SK-N-SH (cell line): ENCODE measurements at regions not wholly inside any gene's neighbourhood (a gene's known extent, or its start where the extent isn't known, plus 50 kb on each side); places are given as distances from the start of the nearest gene placed in this dataset.

ENCODE experiments used
- CTCF ChIA-PET: fragments of 300-600, 350-600 bp; formaldehyde crosslinking; extraction: SDS; loops from one replicate; lab custom pipeline; 2021; lab: Yijun Ruan, JAX
- POLR2A ChIA-PET: fragments of 350-600 bp; sonication (Branson Sonifier 250); formaldehyde crosslinking; extraction: SDS; loops from one replicate; lab custom pipeline; 2020; ENCODE audit warnings: antibody characterized with exemption, inconsistent platforms; lab: Yijun Ruan, JAX
- DNase-seq: peaks from one replicate; pipeline ENCODE4 v3.0.0; 2012
- H2AFZ ChIP-seq: fragments of 200-600 bp; sonication (generic); 2 replicates; pipeline ENCODE4 v1.8.1; 2016; ENCODE audit warnings: antibody characterized with exemption, mild to moderate bottlenecking, low read depth
- H3F3A ChIP-seq: fragments of 200-600 bp; sonication (generic); replicated peaks from 2 replicates; pipeline ENCODE3; 2016; ENCODE audit warnings: antibody characterized with exemption, mild to moderate bottlenecking; ENCODE audit not compliant: insufficient read depth
- H3K27ac ChIP-seq, 2 experiments: fragments of 200-500 bp in 1 of 2; fragments of 200-600 bp in 1 of 2; sonication (Bioruptor generic) in 1 of 2; sonication (generic), shearing (Covaris generic) in 1 of 2; 2 replicates each; pipeline versions ENCODE4 v1.5.1 to v1.6.1; 2014 to 2016; ENCODE audit warnings: low read depth in 2 of 2, inconsistent platforms in 1 of 2, low read length in 1 of 2, mild to moderate bottlenecking in 1 of 2, mixed read lengths in 1 of 2
- H3K27me3 ChIP-seq: fragments of 200-600 bp; sonication (generic), shearing (Covaris generic); 2 replicates; pipeline ENCODE4 v1.6.1; 2016; ENCODE audit warnings: mixed run types; ENCODE audit not compliant: insufficient read depth
- H3K36me3 ChIP-seq, 2 experiments: fragments of 200-500 bp in 1 of 2; fragments of 200-600 bp in 1 of 2; sonication (Bioruptor generic) in 1 of 2; sonication (generic) in 1 of 2; replicated peaks in 1 of 2; 2 replicates each; pipeline versions ENCODE3 to v1.5.1; 2014 to 2016; ENCODE audit warnings: low read length in 1 of 2, mild to moderate bottlenecking in 1 of 2; ENCODE audit not compliant: insufficient read depth in 2 of 2, control insufficient read depth in 1 of 2
- H3K4me1 ChIP-seq, 2 experiments: fragments of 200-500 bp in 1 of 2; fragments of 200-600 bp in 1 of 2; sonication (Bioruptor generic) in 1 of 2; sonication (generic), shearing (Covaris generic) in 1 of 2; 2 replicates each; pipeline versions ENCODE4 v1.5.1 to v1.6.1; 2014 to 2016; ENCODE audit warnings: low read depth in 1 of 2, low read length in 1 of 2, mixed run types in 1 of 2; ENCODE audit not compliant: insufficient read depth in 2 of 2, control insufficient read depth in 1 of 2
- H3K4me2 ChIP-seq: fragments of 200-600 bp; sonication (generic), shearing (Covaris generic); 2 replicates; pipeline ENCODE4 v1.6.1; 2017; ENCODE audit warnings: mixed run types
- H3K4me3 ChIP-seq, 2 experiments: fragments of 200-500 bp in 1 of 2; fragments of 200-600 bp in 1 of 2; sonication (Bioruptor generic) in 1 of 2; sonication (generic), shearing (Covaris generic) in 1 of 2; 2 replicates each; pipeline versions ENCODE4 v1.5.1 to v1.8.1; 2014 to 2016; ENCODE audit warnings: low read depth in 2 of 2, inconsistent platforms in 1 of 2, low read length in 1 of 2, mild to moderate bottlenecking in 1 of 2, mixed read lengths in 1 of 2, moderate library complexity in 1 of 2
- H3K79me2 ChIP-seq: fragments of 200-600 bp; sonication (generic); 2 replicates; pipeline ENCODE4 v1.8.1; 2017; ENCODE audit warnings: mild to moderate bottlenecking; ENCODE audit not compliant: insufficient read depth
- H3K9ac ChIP-seq: fragments of 200-600 bp; sonication (generic); 2 replicates; pipeline ENCODE4 v1.6.1; 2017; ENCODE audit warnings: mixed run types
- H3K9me2 ChIP-seq: fragments of 200-600 bp; sonication (generic); 2 replicates; pipeline ENCODE4 v1.6.1; 2017; ENCODE audit warnings: mixed run types
- H3K9me3 ChIP-seq: fragments of 200-600 bp; sonication (generic); 2 replicates; pipeline ENCODE4 v1.6.1; 2017; ENCODE audit warnings: mixed run types, mild to moderate bottlenecking, moderate library complexity
- H4K20me1 ChIP-seq: fragments of 200-600 bp; sonication (generic); 2 replicates; pipeline ENCODE4 v1.6.1; 2017; ENCODE audit warnings: mild to moderate bottlenecking, mixed run types; ENCODE audit not compliant: insufficient read depth
- CHD2 ChIP-seq: fragments of 150-350 bp; IDR thresholded peaks from 2 replicates; pipeline ENCODE4 v1.6.1; 2018; ENCODE audit warnings: low read length; ENCODE audit not compliant: partially characterized antibody
- CTCF ChIP-seq: fragments of 200-600 bp; sonication (generic); IDR thresholded peaks from 2 replicates; pipeline ENCODE4 v1.6.1; 2017; ENCODE audit warnings: antibody characterized with exemption, mild to moderate bottlenecking, moderate library complexity
- ELF1 ChIP-seq: IDR thresholded peaks from 2 replicates; pipeline ENCODE4 v1.4.0; 2012
- FOSL2 ChIP-seq: IDR thresholded peaks from 2 replicates; pipeline ENCODE4 v1.4.0; 2012; ENCODE audit warnings: low read depth, mild to moderate bottlenecking, moderate library complexity, borderline replicate concordance
- GABPA ChIP-seq: IDR thresholded peaks from 2 replicates; pipeline ENCODE4 v1.4.0; 2012; ENCODE audit warnings: low read depth, mild to moderate bottlenecking
- GATA2 ChIP-seq: sonication (generic); formaldehyde crosslinking; IDR thresholded peaks from 2 replicates; pipeline ENCODE4 v1.5.0; 2020; ENCODE audit warnings: mild to moderate bottlenecking, missing genetic modification reagents
- JUND ChIP-seq: IDR thresholded peaks from 2 replicates; pipeline ENCODE4 v1.4.0; 2012
- POLR2AphosphoS5 ChIP-seq: IDR thresholded peaks from 2 replicates; pipeline ENCODE4 v1.6.1; 2012; ENCODE audit warnings: low read depth, low read length
- USF2 ChIP-seq: fragments of 150-350 bp; IDR thresholded peaks from 2 replicates; pipeline ENCODE4 v1.6.1; 2017; ENCODE audit warnings: antibody characterized with exemption, low read length, low read depth, borderline replicate concordance
- YY1 ChIP-seq: IDR thresholded peaks from 2 replicates; pipeline ENCODE4 v1.4.0; 2012; ENCODE audit warnings: low read depth, mild to moderate bottlenecking
- WGBS: methylation state at CpG from one replicate; pipeline ENCODE4 v1.1.6; 2017; ENCODE audit warnings: low lambda C conversion rate; 5-methylcytosine and 5-hydroxymethylcytosine counted together
- TF ChIP-seq, protein P1 (sequence below): IDR thresholded peaks from 2 replicates; pipeline ENCODE4 v1.4.0; 2012; ENCODE audit warnings: low read depth, borderline replicate concordance
- TF ChIP-seq, protein P2 (sequence below): IDR thresholded peaks from 2 replicates; pipeline ENCODE4 v1.6.1; 2012; ENCODE audit warnings: mild to moderate bottlenecking, low read depth, low read length, moderate library complexity

DNA sequence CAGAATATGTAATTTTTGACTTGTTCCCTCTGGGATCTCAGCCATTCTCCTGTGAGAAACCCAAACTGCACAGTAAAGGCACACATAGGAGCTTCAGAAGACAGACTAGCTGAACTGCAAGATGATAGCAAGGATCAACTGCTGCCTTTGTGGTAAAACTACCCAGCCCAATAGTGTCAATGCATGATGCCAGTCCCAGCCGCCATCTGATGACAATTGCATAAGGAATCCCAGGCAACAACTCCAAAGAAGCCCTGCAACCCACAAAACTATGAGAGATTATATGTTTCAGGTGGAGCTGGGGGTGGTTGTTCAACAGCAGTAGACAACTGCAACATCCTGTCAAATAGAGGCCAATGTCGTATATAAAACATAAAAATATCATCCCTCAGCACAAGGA lies 192.4 kb upstream of the ARPP21 start:
- H3K4me3 ChIP-seq, result no peak overlapping the region
- peaks cover 0 to 2% of the 10 kb centered on the region in 2 experiments; a peak in 1 of 4 replicates for H3K4me1 ChIP-seq
- no peak overlapping the region for H3K27ac ChIP-seq
- no peak overlapping the region for H2AFZ ChIP-seq
- no peaks in the 10 kb centered on the region for H3K79me2 ChIP-seq
- H4K20me1 ChIP-seq, result no peaks in the 10 kb centered on the region
- ChIA-PET CTCF (no interaction called here), POLR2A (no interaction called here)
- H3K9me3 ChIP-seq, result no peaks in the 10 kb centered on the region
- H3K9ac ChIP-seq, result no peak overlapping the region
- H3K36me3 ChIP-seq, result no peaks in the 10 kb centered on the region
- no peaks in the 10 kb centered on the region for H3K27me3 ChIP-seq
- 46% methylated on average over 2 of the region's 2 CpGs for WGBS
- no peaks in the 10 kb centered on the region for H3F3A ChIP-seq
- DNase-seq, result no peak
- TF ChIP-seq GATA2 (no peak), GABPA (no peak), FOSL2 (no peak), YY1 (no peak), CHD2 (no peak)
- TF ChIP-seq, protein P1, sequence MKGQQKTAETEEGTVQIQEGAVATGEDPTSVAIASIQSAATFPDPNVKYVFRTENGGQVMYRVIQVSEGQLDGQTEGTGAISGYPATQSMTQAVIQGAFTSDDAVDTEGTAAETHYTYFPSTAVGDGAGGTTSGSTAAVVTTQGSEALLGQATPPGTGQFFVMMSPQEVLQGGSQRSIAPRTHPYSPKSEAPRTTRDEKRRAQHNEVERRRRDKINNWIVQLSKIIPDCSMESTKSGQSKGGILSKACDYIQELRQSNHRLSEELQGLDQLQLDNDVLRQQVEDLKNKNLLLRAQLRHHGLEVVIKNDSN, result no peak
- H3K9me2 ChIP-seq, result no peaks in the 10 kb centered on the region
- no peak overlapping the region for H3K4me2 ChIP-seq

GRCh38 chr3:35448121-35448520 lies 191.2 kb upstream of the ARPP21 start:
- H3K4me2 ChIP-seq, result no peak overlapping the region
- no peaks in the 10 kb centered on the region for H3K79me2 ChIP-seq
- ChIA-PET POLR2A (no interaction called here), CTCF (no interaction called here)
- no peaks in the 10 kb centered on the region for H3F3A ChIP-seq
- no peaks in the 10 kb centered on the region for H4K20me1 ChIP-seq
- 0% methylated on average over 1 of the region's 1 CpG for WGBS
- H3K9me3 ChIP-seq, result no peaks in the 10 kb centered on the region
- DNase-seq, result no peak
- H3K27me3 ChIP-seq, result no peaks in the 10 kb centered on the region
- no peak overlapping the region for H3K27ac ChIP-seq
- peak overlapping the region; percentile 35; the same call in 1 of the 2 replicates for H2AFZ ChIP-seq
- no peak overlapping the region for H3K4me3 ChIP-seq
- TF ChIP-seq, protein P2, sequence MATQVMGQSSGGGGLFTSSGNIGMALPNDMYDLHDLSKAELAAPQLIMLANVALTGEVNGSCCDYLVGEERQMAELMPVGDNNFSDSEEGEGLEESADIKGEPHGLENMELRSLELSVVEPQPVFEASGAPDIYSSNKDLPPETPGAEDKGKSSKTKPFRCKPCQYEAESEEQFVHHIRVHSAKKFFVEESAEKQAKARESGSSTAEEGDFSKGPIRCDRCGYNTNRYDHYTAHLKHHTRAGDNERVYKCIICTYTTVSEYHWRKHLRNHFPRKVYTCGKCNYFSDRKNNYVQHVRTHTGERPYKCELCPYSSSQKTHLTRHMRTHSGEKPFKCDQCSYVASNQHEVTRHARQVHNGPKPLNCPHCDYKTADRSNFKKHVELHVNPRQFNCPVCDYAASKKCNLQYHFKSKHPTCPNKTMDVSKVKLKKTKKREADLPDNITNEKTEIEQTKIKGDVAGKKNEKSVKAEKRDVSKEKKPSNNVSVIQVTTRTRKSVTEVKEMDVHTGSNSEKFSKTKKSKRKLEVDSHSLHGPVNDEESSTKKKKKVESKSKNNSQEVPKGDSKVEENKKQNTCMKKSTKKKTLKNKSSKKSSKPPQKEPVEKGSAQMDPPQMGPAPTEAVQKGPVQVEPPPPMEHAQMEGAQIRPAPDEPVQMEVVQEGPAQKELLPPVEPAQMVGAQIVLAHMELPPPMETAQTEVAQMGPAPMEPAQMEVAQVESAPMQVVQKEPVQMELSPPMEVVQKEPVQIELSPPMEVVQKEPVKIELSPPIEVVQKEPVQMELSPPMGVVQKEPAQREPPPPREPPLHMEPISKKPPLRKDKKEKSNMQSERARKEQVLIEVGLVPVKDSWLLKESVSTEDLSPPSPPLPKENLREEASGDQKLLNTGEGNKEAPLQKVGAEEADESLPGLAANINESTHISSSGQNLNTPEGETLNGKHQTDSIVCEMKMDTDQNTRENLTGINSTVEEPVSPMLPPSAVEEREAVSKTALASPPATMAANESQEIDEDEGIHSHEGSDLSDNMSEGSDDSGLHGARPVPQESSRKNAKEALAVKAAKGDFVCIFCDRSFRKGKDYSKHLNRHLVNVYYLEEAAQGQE, result no peak
- TF ChIP-seq JUND, result no peak
- TF ChIP-seq, protein P1, result no peak
- TF ChIP-seq CTCF, result no peak
- no peak for TF ChIP-seq POLR2AphosphoS5
- TF ChIP-seq ELF1, result no peak
- no peak for TF ChIP-seq USF2
- TF ChIP-seq, all 33 proteins: peak for 0
- peaks cover 0 to 2% of the 10 kb centered on the region in 2 experiments; a peak in 1 of 4 replicates for H3K4me1 ChIP-seq
- no peaks in the 10 kb centered on the region for H3K36me3 ChIP-seq
- H3K9ac ChIP-seq, result no peak overlapping the region
- H3K9me2 ChIP-seq, result no peaks in the 10 kb centered on the region
